ENCODE measurements at regions not wholly inside any gene's neighbourhood (a gene's known extent, or its start where the extent isn't known, plus 50 kb on each side); places are given as distances from the start of the nearest gene placed in this dataset.
"Not testable (repeated sequence)": the region's sequence is repeated elsewhere in the genome, so short reads cannot be mapped to it uniquely, and the experiment has no call there.

DNA sequence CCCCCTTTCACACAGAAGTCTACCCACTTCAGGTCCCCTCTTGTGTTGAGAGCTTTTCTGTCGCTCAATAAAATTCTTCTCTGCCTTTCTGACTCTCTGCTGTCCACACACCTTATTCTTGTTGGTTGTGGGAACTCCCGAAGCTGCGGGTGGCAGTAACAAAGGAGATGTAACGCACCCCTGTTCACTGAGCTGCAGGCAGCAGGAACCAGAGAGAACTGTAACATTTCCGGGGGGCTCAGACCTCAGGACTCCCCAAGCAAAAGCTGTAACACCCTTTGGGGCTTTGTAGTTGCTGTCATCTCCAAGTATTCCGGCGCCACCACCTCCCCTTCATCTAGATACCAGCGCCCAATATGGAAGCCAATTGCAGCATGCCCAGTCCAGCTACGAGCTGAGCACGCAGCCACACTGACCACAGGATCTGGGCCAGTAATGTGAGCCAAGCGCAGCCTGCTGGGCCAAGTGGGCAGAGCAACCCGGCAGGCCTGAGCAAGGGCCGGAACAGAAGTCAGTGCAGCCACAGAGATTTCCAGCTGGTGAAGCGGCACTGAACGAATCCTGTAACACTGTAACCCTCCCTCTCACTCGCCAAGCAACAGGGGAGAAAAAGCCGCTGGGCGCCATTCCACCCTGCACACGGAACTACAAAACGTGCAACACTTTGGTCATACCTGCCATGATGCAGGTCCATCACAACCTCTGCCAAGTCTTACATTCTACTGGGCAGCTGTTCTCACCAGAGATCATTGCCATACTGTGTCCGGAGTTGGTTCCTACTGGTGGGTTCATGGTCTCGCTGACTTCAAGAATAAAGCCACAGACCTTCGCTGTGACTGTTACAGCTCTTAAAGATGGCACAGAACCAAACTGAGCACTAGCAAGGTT lies 194.3 kb downstream of the SPATA31A6 start:
- DNase-seq (ENCODE audit: low spot score), result not testable (repeated sequence)

DNA sequence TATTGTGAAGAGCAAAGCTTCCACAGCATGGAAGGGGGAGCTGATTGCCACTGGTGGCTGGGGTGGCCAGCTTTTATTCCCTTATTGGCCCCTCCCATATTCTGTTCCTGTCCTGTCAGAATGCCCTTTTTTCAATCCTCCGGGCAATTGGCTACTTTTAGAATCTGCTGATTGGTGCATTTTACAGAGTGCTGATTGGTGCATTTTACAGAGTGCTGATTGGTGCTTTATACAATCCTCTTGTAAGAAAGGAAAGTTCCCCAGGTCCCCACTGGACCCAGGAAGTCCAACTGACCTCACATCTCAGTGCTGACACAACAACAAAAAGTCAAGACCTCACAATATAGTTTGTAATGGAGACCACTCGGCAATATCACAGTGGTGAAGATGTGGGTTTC lies 195.0 kb downstream of the SPATA31A6 start:
- no peak for DNase-seq (ENCODE audit: low spot score)

DNA sequence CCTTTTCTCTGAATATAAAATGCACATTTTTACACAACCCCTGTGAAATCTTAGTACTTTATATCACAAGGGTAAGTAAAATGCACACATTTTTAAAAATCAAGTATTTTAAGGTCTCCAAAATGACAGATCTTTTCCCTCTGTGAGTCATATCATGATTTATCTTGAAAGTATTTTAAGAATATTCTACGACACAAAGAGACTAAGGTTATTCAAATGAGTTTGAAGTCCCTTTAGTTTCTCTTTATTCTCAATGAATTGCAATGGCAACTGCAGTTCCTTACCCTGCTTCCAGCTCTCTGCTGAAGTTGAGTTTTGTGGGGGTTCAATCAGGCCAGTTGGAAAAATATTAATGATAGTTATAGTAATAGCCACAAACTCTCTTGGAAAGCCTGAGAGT lies 196.1 kb downstream of the SPATA31A6 start:
- DNase-seq (ENCODE audit: low spot score), result not testable (repeated sequence)

DNA sequence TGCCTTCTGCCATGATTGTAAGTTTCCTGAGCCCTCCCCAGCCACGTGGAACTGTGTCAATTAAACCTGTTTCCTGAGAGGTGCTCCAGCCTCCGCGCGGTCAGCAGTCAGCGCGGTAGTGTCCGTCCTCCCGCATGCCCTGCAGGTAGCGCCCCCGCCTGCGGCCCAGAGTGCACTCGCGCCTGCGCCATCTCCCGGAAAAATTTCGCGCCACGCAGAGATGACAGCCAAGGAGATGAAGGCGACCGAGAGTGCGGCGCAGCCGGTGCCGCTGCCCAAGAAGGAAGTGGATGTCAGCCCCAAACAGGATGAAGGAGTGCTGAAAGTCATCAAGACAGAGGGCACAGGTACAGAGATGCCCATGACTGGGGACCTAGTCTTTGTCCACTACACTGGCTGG lies 201.1 kb downstream of the SPATA31A6 start:
- DNase-seq (ENCODE audit: low spot score), result not testable (repeated sequence)

DNA sequence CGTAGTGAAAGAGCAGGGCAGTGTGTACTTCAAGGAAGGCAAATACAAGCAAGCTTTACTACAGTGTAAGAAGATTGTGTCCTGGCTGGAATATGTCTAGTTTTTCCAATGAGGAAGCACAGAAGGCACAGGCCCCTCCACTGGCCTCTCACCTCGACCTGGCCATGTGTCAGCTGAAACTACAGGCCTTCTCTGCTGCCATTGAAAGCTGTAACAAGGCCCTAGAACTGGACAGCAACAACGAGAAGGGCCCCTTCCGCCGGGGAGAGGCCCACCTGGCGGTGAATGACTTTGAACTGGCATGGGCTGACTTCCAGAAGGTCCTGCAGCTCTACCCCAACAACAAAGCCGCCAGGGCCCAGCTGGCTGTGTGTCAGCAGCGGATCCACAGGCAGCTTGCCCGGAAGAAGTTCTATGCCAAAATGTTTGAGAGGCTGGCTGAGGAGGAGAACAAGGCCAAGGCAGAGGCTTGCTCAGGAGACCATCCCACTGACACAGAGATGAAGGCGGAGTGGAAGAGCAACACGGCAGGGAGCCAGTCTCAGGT lies 202.2 kb downstream of the SPATA31A6 start:
- DNase-seq (ENCODE audit: low spot score), result not testable (repeated sequence)

DNA sequence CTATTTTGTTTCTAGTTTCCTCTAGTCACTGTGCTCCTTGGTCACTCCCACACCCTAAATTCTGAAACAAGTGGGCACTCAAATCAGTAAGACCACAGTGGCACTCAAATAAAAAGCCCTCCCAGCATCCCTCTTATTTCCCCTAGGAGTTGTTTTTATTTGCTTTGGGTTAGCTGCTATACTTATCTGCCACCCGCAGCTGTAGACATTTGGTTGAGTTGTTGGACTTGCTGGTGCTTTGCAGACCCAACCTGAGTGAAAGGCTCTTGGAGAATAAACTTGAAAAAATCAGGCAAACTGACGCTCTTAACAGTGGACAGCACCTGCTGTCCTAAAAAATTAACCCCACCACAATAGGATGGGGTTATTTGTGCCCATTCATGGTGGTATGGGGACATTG lies 203.0 kb downstream of the SPATA31A6 start:
- DNase-seq (ENCODE audit: low spot score), result no peak

DNA sequence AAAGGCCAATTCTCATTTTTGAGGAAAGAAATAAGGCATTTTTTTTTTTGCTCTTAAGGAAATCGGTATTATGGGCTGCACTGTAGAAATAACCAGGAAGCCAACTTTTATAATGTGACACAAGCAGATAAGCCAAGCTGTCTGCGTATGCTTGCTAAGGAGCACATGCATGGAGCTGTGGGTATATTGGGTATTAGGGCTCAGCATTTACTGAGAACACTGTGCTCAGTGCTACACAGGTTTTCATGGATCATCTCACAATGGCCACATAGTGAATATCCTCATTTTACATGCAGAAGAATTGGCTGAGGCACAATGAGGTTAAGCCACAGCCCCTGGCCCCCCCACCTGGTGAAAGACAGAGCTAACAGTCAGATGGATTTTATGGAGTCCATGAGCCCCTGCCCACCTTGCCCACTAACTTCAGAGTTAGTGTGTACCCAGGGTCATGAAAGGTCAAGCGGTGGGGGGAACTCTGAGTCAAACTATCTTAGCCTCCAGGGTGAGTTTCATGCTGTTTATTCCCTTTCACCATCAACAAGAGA lies 204.8 kb downstream of the SPATA31A6 start:
- DNase-seq (ENCODE audit: low spot score), result no peak

DNA sequence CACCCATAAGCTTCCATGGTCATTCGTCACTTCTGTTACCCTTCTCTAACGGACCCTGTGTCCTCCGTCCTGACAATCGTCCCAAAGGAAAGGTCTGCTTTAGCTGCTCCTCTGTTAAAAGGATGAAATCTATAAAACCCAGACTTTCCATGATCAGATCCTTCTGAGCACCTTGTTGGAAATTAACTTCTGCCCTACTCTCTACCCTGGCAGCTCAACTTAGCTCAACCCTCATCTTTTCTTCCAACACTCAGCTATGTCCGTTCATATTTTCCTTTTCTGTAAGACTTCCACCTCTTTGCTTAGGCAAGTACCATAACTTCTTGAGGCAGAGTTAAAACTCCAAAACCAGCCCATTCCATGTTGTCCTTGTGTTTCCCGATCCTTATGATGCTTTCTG lies 205.4 kb downstream of the SPATA31A6 start:
- no peak for DNase-seq (ENCODE audit: low spot score)

DNA sequence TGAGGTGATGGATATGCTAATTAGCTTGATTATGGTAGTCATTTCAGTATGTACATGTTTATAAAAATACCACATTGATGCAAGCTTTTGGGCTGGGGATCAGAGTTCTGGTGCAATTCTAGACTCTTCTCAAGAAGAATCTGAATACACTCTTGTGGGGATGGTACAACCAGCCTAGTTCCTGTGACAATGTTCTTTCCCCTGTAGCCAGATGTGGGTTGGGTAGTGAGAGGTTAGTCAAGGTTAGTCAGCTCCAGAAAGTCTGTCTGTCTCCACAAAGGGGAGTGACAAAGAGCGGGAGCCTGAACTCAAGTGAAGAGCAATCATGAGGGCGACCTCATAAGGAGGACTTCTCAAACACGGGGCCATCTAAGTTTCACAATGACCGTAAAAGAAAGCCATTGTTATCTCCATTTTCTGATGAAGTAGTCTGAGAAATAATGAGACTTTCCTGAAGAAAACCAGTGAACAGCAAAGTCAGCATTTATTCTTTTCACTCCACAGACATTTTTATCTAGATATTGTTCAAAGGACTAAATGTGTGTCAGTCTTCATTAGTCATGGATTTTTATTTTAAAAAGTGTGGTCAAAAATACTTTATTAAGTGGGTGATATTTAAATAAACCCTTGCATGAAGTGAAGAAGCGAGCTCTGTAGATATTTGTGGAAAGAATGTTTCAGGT lies 209.5 kb downstream of the SPATA31A6 start:
- DNase-seq (ENCODE audit: low spot score), result not testable (repeated sequence)

DNA sequence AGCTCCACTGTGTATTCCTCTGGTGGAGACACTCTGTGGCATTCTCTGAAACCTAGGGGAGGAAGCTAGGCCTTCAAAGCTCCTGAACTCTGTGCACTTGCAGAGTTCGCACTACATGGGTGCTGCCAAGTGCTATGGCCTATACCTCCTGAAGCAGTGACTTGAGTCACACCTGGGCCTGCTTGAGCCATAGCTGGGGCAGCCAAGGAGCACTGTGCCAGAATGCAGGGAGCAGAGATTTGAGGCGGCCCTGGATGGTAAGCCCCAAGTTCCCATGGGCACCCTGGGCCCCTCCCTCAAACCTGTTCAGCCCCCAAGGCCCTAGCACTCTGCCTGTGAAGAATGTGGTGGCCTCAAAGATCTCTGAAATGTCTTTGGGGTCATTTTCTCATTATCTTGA lies 212.9 kb downstream of the SPATA31A6 start:
- DNase-seq (ENCODE audit: low spot score), result no peak

DNA sequence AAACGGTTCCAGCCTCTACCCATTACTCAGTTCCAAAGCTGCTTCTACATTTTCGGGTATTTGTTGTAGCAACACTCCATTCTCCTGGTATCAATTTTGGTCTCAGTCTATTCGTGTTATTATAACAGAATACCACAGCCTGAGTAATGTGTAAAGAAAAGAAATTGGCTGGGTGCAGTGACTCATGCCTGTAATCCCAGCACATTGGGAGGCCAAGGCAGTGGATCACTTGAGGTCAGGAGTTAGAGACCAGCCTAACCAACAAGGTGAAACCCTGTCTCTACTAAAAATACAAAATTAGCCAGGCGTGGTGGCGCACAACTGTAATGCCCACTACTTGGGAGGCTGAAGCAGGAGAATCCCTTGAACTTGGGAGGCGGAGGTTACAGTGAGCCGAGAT lies 213.9 kb downstream of the SPATA31A6 start:
- not testable (repeated sequence) for DNase-seq (ENCODE audit: low spot score)

DNA sequence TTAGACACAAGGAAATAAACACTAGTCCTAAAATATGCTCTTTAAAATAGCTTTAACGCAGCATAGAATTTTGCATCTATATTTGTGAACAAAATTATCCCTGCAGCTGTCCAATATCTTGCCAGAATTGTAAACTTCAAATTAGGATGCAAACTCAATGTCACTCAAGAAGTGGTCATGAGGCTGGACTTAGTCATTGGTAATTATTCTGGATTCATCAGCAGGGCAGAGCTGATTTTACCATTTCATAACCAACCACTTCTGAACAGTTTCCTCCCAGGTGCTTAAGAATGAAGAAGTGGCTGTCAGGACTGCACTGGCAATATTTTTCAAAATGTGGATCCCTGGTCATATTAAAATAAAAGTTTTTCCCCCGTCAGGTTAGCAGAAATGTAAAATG lies 219.5 kb downstream of the SPATA31A6 start:
- DNase-seq (ENCODE audit: low spot score), result not testable (repeated sequence)

DNA sequence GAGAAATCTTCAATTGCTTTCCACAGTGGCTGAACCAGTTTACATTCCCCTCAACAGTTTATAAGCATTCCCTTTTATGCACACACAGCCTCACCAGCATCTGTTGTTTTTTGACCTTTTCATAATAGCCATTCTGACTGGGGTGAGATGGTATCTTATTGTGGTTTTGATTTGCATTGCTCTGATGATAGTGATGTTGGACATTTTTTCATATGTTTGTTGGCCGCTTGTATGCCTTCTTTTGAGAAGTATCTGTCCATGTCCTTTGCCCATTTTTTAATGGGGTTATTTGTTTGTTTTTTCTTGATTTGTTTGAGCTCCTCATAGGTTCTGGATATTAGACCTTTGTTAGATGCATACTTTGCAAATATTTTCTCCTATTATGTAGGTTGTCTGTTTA lies 226.1 kb downstream of the SPATA31A6 start:
- DNase-seq (ENCODE audit: low spot score), result not testable (repeated sequence)

DNA sequence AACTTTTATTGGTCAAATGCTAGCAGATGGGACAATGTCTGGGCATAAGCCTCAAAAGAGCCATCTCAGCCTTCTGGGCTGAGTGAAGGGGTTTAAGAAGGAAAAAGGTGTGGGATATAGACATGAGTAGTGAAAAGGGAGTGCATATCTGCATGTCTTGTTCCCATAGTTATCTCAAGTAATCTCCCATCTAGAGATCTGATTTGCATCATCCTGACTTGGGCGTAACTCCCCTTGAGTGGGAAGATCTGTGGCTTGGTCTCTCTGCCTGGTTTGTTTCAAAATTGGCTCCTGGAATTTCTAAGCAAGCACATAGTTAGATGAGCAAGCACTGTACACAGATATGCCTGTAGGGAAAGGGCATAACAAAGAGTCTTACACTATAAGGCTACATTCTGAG lies 228.9 kb downstream of the SPATA31A6 start:
- not testable (repeated sequence) for DNase-seq (ENCODE audit: low spot score)

DNA sequence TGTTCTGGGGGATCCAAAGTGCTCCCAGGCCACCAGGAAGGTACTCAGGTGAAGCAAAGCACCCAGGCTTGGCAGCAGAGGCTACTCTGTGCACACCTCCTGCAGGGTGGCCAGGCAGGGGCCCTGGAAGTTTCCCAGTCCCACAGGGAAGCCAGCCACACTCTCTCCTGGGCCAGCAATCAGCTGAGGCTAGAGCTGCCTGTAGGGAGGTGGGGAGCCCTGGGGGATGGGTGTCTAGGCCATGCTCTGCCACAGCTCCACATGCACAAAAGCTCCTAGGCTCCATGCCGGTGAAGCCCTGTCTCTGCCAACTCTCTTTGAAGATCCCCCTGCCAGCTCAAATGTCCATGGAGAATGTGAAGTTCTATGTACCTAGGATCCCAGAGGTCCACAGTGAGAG lies 231.4 kb downstream of the SPATA31A6 start:
- DNase-seq (ENCODE audit: low spot score), result not testable (repeated sequence)

DNA sequence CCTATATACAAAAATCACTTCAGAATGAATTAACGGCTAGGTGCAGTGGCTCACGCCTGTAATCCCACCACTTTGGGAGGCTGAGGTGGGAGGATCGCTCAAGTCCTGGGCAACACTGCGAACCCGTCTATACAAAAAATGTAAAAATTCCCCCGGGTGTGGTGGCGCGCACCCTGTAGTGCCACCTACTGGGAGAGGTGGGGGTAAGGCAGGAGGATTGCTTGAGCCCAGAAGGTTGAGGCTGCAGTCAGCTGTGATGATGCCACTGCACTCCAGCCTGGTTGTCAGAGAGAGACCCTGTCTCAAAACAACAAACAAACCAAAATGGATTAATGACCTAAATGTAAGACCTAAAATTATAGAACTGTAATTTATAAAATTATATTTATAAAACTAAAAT lies 236.2 kb downstream of the SPATA31A6 start:
- not testable (repeated sequence) for DNase-seq (ENCODE audit: low spot score)

DNA sequence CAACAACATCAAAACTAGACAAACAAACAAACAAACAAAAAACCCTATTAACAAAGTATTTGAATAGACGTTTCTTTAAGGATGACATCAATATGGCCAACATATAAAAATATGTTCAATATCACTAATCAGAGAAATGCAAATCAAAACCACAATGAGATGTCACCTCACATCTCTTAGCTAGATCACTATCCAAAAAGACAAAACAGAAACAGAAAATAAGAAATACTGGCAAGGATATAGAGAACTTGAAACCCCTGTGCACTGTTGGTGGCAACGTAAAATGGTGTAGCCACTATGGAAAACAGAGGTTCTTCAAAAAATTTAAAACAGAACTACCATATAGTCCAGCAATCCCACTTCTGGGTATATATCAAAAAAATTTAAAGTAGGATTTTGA lies 236.9 kb downstream of the SPATA31A6 start:
- not testable (repeated sequence) for DNase-seq (ENCODE audit: low spot score)

DNA sequence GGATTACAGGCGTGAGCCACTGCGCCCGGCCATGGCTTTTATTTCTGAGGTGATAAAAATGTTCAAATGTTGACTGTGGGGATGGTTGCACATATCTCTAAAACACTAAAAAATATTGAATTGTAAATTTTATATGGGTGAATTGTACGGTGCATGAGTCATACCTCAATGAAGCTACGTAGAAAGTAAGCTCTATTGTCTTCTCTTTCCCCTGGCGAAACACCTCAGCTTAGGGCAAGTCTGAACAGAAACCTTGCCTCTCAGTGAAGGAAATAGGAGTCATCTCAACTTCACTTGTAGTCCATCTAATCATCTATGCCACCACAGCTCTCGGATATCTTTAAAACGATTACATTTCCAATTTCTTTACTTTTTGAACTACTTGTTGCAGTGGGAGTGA lies 238.2 kb downstream of the SPATA31A6 start:
- not testable (repeated sequence) for DNase-seq (ENCODE audit: low spot score)

DNA sequence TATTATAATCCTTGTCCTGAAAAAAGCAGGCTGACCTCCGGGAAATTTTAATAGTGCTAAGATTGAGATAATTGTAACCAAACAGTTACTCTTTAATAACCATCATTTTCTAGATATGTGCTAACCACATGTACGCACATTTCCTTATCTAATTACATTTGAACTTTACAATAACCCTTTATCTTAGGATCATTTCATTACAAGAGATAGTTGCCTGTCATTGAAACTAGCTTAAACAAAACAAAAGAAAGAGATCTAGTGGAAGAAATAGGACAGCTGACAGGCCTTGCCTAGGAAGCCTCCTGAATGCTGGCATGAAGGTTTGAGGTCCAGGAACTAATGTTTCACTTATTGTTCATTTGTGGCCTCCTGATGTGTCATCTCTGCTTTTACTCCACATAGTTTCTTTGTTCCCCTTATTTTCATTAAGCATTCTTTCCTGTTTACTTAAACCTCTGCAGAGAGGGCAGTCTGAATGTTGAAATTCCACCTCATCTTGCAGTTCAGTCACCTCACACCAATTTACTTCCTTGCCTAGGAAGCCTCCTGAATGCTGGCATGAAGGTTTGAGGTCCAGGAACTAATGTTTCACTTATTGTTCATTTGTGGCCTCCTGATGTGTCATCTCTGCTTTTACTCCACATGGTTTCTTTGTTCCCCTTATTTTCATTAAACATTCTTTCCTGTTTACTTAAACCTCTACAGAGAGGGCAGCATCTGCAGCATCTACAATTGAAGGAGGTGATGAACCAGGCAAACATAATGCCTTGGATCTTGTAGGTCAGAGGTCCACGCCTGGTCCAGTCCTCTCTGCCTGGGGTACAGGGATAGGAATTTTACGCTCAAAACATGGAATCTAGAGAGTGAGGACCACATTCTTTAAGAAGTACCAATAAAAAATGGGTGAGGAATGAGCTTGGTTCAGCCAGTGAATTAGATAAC lies 247.5 kb downstream of the SPATA31A6 start:
- not testable (repeated sequence) for DNase-seq (ENCODE audit: low spot score)

DNA sequence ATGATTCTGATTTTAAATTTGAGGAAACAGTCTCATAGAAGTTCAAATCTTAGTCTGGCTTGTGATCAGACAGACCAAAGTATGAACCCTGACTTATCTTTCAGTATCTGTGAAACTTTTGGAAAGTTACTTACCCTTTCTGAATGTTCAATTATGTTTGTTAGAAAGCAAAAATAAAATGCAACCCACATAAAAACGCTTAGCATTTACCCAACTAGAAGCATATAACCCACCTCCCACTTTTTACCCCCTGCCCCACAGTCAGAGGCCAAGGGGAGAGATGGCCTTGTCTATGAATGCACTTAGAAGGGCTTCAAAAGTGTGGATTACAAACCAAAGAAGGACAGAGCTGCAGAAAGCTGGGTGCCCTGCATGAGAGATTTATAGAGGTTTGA lies 248.2 kb downstream of the SPATA31A6 start:
- not testable (repeated sequence) for DNase-seq (ENCODE audit: low spot score)

Data from ecto neural progenitor cell (in vitro differentiated cells).